ENCODE measurements at regions not wholly inside any gene's neighbourhood (a gene's known extent, or its start where the extent isn't known, plus 50 kb on each side); places are given as distances from the start of the nearest gene placed in this dataset.

GRCh38 chr12:85680881-85681280 lies 155.3 kb downstream of the RASSF9 start:
- no peak for TF ChIP-seq CTCF (IDR thresholded peaks at IDR 0.05; ENCODE audit: extremely low read depth in 1 of 2, insufficient read depth in 1 of 2, low read depth in 1 of 2, low read length in 2 of 2)
- TF ChIP-seq POLR2A (IDR thresholded peaks at IDR 0.05; ENCODE audit: low read depth, low read length), result no peak
- TF ChIP-seq POLR2AphosphoS5 (IDR thresholded peaks at IDR 0.05; ENCODE audit: insufficient read depth, low read depth, low read length), result no peak
